Loucy (cell line): ENCODE measurements at regions not wholly inside any gene's neighbourhood (a gene's known extent, or its start where the extent isn't known, plus 50 kb on each side); places are given as distances from the start of the nearest gene placed in this dataset.

Experiments used
- H2AFZ ChIP-seq: fragments of 200-600 bp; sonication (generic); 2 replicates; pipeline ENCODE4 v1.6.0; 2016; ENCODE audit warnings: antibody characterized with exemption, mild to moderate bottlenecking, low read length, moderate library complexity
- H3F3A ChIP-seq: fragments of 200-600 bp; 2 replicates; pipeline ENCODE4 v1.6.0; 2016; ENCODE audit warnings: antibody characterized with exemption, low read depth, mild to moderate bottlenecking
- H3K27me3 ChIP-seq: fragments of 200-600 bp; sonication (generic); 2 replicates; pipeline ENCODE4 v1.6.1; 2014; ENCODE audit warnings: low read length, mild to moderate bottlenecking; ENCODE audit not compliant: insufficient read depth, poor library complexity, severe bottlenecking
- H3K36me3 ChIP-seq: fragments of 200-600 bp; sonication (generic); 2 replicates; pipeline ENCODE4 v1.6.1; 2016; ENCODE audit warnings: low read length; ENCODE audit not compliant: insufficient read depth
- H3K4me1 ChIP-seq: fragments of 200-600 bp; sonication (generic); 2 replicates; pipeline ENCODE4 v1.5.1; 2014; ENCODE audit warnings: low read length, mild to moderate bottlenecking; ENCODE audit not compliant: insufficient read depth, poor library complexity, severe bottlenecking
- H3K4me2 ChIP-seq: fragments of 200-600 bp; sonication (generic); 2 replicates; pipeline ENCODE4 v1.6.0; 2014; ENCODE audit warnings: antibody characterized with exemption, low read length, low read depth, mild to moderate bottlenecking; ENCODE audit not compliant: poor library complexity, severe bottlenecking
- H3K4me3 ChIP-seq: fragments of 200-600 bp; sonication (generic); 2 replicates; pipeline ENCODE4 v1.5.1; 2014; ENCODE audit warnings: low read length, mild to moderate bottlenecking, mixed read lengths; ENCODE audit not compliant: poor library complexity, severe bottlenecking
- H3K79me2 ChIP-seq: fragments of 200-600 bp; sonication (generic); 2 replicates; pipeline ENCODE4 v1.6.1; 2014; ENCODE audit warnings: low read length; ENCODE audit not compliant: insufficient read depth
- H3K9ac ChIP-seq: fragments of 200-600 bp; sonication (generic); 2 replicates; pipeline ENCODE4 v1.6.0; 2014; ENCODE audit warnings: mild to moderate bottlenecking, low read depth, low read length, moderate library complexity; ENCODE audit not compliant: poor library complexity, severe bottlenecking
- H3K9me2 ChIP-seq: fragments of 200-600 bp; sonication (generic); replicated peaks from 2 replicates; pipeline ENCODE4 v1.6.1; 2016; ENCODE audit warnings: low read depth, low read length, mixed read lengths
- H3K9me3 ChIP-seq: fragments of 200-600 bp; sonication (generic); 2 replicates; pipeline ENCODE4 v1.6.1; 2014; ENCODE audit warnings: mild to moderate bottlenecking, antibody characterized with exemption, low read length, low read depth; ENCODE audit not compliant: insufficient read depth
- H4K20me1 ChIP-seq: fragments of 200-600 bp; sonication (generic); 2 replicates; pipeline ENCODE4 v1.6.0; 2014; ENCODE audit warnings: antibody characterized with exemption, low read length, mild to moderate bottlenecking; ENCODE audit not compliant: insufficient read depth, poor library complexity, severe bottlenecking
- EZH2phosphoT487 ChIP-seq: fragments of 200-600 bp; IDR thresholded peaks from 2 replicates; pipeline ENCODE4 v1.6.1; 2018; ENCODE audit warnings: antibody characterized with exemption, mild to moderate bottlenecking, moderate library complexity, borderline replicate concordance
- TF ChIP-seq, protein P1 (sequence below): fragments of 200-600 bp; sonication (generic); conservative IDR thresholded peaks from 2 replicates; pipeline ENCODE4 v1.5.1; 2014; ENCODE audit warnings: mild to moderate bottlenecking, antibody characterized with exemption, low read length

DNA sequence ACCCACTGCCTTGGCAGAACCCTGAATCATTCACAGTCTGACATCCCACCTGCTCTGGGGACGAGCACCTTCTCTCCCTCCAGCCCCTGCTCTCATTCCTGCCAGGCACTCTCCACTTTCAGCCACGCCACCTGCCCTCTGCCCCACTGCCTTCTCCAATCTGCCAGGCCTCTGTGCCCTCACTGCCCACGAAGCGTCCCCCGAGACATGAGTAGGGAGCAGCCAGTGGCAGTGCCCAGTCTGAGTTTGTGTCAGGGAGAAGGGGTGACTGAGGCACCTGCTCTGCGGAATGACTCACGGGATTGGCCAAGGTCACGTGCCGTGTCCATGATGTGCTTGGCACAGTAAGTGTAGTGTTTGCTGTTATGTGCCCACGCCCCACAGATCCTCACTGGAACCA lies 215.2 kb upstream of the PPP2R2D start:
- no peaks in the 10 kb centered on the region for H3K9me2 ChIP-seq
- no peak overlapping the region for H3K4me2 ChIP-seq
- H3K4me1 ChIP-seq, result no peaks in the 10 kb centered on the region
- TF ChIP-seq, protein P1, sequence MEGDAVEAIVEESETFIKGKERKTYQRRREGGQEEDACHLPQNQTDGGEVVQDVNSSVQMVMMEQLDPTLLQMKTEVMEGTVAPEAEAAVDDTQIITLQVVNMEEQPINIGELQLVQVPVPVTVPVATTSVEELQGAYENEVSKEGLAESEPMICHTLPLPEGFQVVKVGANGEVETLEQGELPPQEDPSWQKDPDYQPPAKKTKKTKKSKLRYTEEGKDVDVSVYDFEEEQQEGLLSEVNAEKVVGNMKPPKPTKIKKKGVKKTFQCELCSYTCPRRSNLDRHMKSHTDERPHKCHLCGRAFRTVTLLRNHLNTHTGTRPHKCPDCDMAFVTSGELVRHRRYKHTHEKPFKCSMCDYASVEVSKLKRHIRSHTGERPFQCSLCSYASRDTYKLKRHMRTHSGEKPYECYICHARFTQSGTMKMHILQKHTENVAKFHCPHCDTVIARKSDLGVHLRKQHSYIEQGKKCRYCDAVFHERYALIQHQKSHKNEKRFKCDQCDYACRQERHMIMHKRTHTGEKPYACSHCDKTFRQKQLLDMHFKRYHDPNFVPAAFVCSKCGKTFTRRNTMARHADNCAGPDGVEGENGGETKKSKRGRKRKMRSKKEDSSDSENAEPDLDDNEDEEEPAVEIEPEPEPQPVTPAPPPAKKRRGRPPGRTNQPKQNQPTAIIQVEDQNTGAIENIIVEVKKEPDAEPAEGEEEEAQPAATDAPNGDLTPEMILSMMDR, result no peak
- no peak for TF ChIP-seq EZH2phosphoT487
- H3K27me3 ChIP-seq, result no peaks in the 10 kb centered on the region
- no peak overlapping the region for H2AFZ ChIP-seq
- no peak overlapping the region for H3K9ac ChIP-seq
- H3K79me2 ChIP-seq, result no peaks in the 10 kb centered on the region
- no peaks in the 10 kb centered on the region for H4K20me1 ChIP-seq
- H3K9me3 ChIP-seq, result no peaks in the 10 kb centered on the region; the same call in 1 of the 2 replicates
- no peaks in the 10 kb centered on the region for H3K36me3 ChIP-seq
- no peak overlapping the region for H3K4me3 ChIP-seq
- H3F3A ChIP-seq, result no peaks in the 10 kb centered on the region

DNA sequence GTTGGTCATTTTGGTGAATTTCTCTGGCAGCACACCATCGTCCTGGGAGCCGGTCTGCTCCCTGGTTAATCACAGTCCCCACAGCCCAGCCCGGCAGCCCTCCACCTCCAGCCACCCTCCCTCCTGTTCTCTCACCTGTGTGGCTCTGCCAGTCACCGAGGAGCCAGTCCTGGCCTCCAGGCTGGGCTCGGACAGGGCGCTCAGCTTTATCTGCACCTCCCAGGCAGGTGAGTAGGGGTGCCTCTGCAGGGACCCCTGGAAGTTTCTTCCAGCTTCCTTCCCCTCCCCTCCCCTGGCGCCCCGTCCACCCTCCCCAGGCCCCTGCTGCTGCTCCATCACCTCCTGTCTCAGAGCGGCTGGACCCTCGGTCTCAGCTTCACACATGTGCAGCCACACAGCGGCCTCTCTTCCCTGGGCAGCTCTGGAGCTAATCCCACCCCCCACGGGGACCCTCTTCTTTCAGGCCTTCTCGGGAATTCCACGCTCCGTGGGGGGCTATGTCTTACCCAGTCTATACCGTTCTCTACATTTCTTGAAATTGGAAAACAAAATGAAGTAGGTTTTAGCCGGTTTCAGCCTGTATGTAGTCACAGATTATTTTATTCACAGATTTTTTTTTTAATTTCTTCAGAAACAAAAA lies 213.9 kb upstream of the PPP2R2D start:
- Histone ChIP-seq H3K9ac (no peak overlapping the region), H3K36me3 (no peaks in the 10 kb centered on the region), H3K4me2 (no peak overlapping the region), H4K20me1 (no peaks in the 10 kb centered on the region), H3K9me2 (no peaks in the 10 kb centered on the region), H3K79me2 (no peaks in the 10 kb centered on the region), H3K4me1 (no peaks in the 10 kb centered on the region), H3K4me3 (no peak overlapping the region), H2AFZ (no peak overlapping the region), H3F3A (no peaks in the 10 kb centered on the region), H3K9me3 (no peaks in the 10 kb centered on the region), H3K27me3 (no peaks in the 10 kb centered on the region)
- TF ChIP-seq EZH2phosphoT487, result no peak
- TF ChIP-seq, protein P1, result no peak

DNA sequence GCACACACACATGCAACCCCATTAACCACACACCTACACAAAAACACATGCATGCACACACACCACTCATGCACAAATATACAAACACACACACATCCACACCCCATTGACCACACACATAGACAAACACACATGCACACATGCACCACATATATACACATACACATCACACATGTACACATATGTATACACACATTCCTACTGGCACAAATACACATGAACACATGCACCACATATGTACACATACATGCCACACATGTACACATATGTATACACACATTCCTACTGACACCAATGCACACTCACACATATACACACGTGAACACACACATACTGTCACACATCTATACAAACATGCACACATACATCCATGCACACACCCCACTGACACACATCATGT lies 212.5 kb upstream of the PPP2R2D start:
- peaks cover under 1% of the 10 kb centered on the region; the same call in 1 of the 2 replicates for H3K9me3 ChIP-seq
- no peaks in the 10 kb centered on the region for H3K4me1 ChIP-seq
- H4K20me1 ChIP-seq, result no peaks in the 10 kb centered on the region
- H3K36me3 ChIP-seq, result no peaks in the 10 kb centered on the region
- H3K9ac ChIP-seq, result no peak overlapping the region
- no peak overlapping the region for H2AFZ ChIP-seq
- no peaks in the 10 kb centered on the region for H3F3A ChIP-seq
- no peak overlapping the region for H3K4me3 ChIP-seq
- H3K27me3 ChIP-seq, result no peaks in the 10 kb centered on the region
- no peaks in the 10 kb centered on the region for H3K79me2 ChIP-seq
- no peak overlapping the region for H3K4me2 ChIP-seq
- no peaks in the 10 kb centered on the region for H3K9me2 ChIP-seq
- TF ChIP-seq EZH2phosphoT487, result no peak
- TF ChIP-seq, protein P1, result no peak
